Keratinocyte (primary cell): ENCODE measurements at regions not wholly inside any gene's neighbourhood (a gene's known extent, or its start where the extent isn't known, plus 50 kb on each side); places are given as distances from the start of the nearest gene placed in this dataset.

Experiments used
- DNase-seq: peaks from one replicate; pipeline ENCODE4 v3.0.0-alpha.2; 2011; ENCODE audit warnings: low read depth, missing footprints, low spot score
- FAIRE-seq: peaks from 2 replicates; lab custom pipeline; 2011; peaks lifted over from hg19 to GRCh38; lab: Jason Lieb, UNC
- H2AFZ ChIP-seq: 2 replicates; pipeline ENCODE4 v1.6.0; 2012; ENCODE audit warnings: low read length, control low read depth, inconsistent platforms; ENCODE audit not compliant: control insufficient read depth
- H3K27ac ChIP-seq: 2 replicates; pipeline ENCODE4 v1.5.1; 2011; ENCODE audit warnings: low read length; ENCODE audit not compliant: control insufficient read depth, insufficient read depth
- H3K27me3 ChIP-seq: 3 replicates; pipeline ENCODE4 v1.6.0; 2011; ENCODE audit warnings: low read length; ENCODE audit not compliant: control insufficient read depth, insufficient read depth; ENCODE audit errors: extremely low read depth
- H3K36me3 ChIP-seq, 2 experiments: 2 replicates in 1 of 2; 3 replicates in 1 of 2; pipeline ENCODE4 v1.5.1; 2011; ENCODE audit warnings: low read length in 2 of 2, mild to moderate bottlenecking in 1 of 2; ENCODE audit not compliant: control insufficient read depth in 2 of 2, insufficient read depth in 2 of 2; ENCODE audit errors: extremely low read depth in 1 of 2
- H3K4me1 ChIP-seq: 3 replicates; pipeline ENCODE4 v1.5.1; 2011; ENCODE audit warnings: low read length; ENCODE audit not compliant: control insufficient read depth, insufficient read depth; ENCODE audit errors: extremely low read depth
- H3K4me2 ChIP-seq: 3 replicates; pipeline ENCODE4 v1.6.0; 2011; ENCODE audit warnings: low read depth, low read length; ENCODE audit not compliant: control insufficient read depth, insufficient read depth; ENCODE audit errors: extremely low read depth
- H3K4me3 ChIP-seq, 3 experiments: fragments of 200-600 bp in 1 of 3; sonication (generic) in 1 of 3; 2 replicates in 2 of 3; 3 replicates in 1 of 3; pipeline ENCODE4 v1.5.1; 2011 to 2016; ENCODE audit warnings: low read length in 3 of 3, mild to moderate bottlenecking in 3 of 3, control low read depth in 2 of 3, inconsistent platforms in 1 of 3, low read depth in 1 of 3, mixed read lengths in 1 of 3, mixed run types in 1 of 3, moderate library complexity in 1 of 3; ENCODE audit not compliant: control insufficient read depth in 2 of 3, insufficient read depth in 2 of 3; ENCODE audit errors: extremely low read depth in 1 of 3
- H3K79me2 ChIP-seq: 2 replicates; pipeline ENCODE4 v1.6.0; 2012; ENCODE audit warnings: low read length; ENCODE audit not compliant: control insufficient read depth, insufficient read depth
- H3K9ac ChIP-seq: 3 replicates; pipeline ENCODE4 v1.6.0; 2011; ENCODE audit warnings: low read length; ENCODE audit not compliant: control insufficient read depth, insufficient read depth; ENCODE audit errors: extremely low read depth
- H3K9me1 ChIP-seq: 3 replicates; pipeline ENCODE4 v1.6.0; 2011; ENCODE audit warnings: low read length; ENCODE audit not compliant: control insufficient read depth, insufficient read depth; ENCODE audit errors: extremely low read depth
- H3K9me3 ChIP-seq: 2 replicates; pipeline ENCODE4 v1.5.1; 2012; ENCODE audit warnings: low read depth, low read length; ENCODE audit not compliant: control insufficient read depth
- H4K20me1 ChIP-seq: 3 replicates; pipeline ENCODE4 v1.6.0; 2011; ENCODE audit warnings: low read length; ENCODE audit not compliant: control insufficient read depth, insufficient read depth; ENCODE audit errors: extremely low read depth
- EZH2 ChIP-seq: IDR thresholded peaks from one replicate; pipeline ENCODE4 v1.6.1; 2012; ENCODE audit warnings: inconsistent platforms, mild to moderate bottlenecking, low read length, moderate library complexity
- dilution Hi-C: fragments of 300-500 bp; cut with MboI; formaldehyde crosslinking; loops from one replicate; pipeline ENCODE4 v1.7.0; 2020; ENCODE audit warnings: low sequenced_read_pairs; ENCODE audit not compliant: extremely low pct_ligation_motif_present
- TF ChIP-seq, protein P1 (sequence below), 3 experiments: IDR thresholded peaks in 1 of 3; conservative IDR thresholded peaks in 1 of 3; optimal IDR thresholded peaks in 1 of 3; 2 replicates in 2 of 3; 3 replicates in 1 of 3; pipeline versions ENCODE3 to v1.5.1; 2011; ENCODE audit warnings: low read length in 3 of 3, mild to moderate bottlenecking in 3 of 3, moderate library complexity in 2 of 3, control low read depth in 1 of 3, inconsistent platforms in 1 of 3; ENCODE audit not compliant: insufficient read depth in 2 of 3; ENCODE audit errors: extremely low read depth in 1 of 3

DNA sequence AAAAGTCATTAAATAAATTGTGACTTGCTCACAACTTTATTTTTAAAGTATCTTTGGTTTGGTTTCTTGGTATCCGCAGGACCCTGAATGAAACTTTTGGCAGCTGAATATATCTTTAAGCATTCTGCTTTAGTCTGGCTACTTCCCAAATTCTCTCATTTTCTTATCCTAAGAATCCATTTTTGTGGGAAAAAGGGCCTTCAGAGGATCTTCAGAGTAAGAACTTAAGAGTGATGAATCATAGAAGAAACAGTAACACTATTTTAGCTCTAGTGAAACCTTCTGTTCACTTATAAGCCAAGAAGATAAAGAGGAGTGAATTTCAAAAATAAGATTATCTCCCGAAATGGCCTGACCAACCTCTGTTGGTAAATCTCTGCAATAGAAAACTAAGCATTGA is 540.6 kb upstream of the MAGEB18 start:
- H2AFZ ChIP-seq: no peak overlapping the region

DNA sequence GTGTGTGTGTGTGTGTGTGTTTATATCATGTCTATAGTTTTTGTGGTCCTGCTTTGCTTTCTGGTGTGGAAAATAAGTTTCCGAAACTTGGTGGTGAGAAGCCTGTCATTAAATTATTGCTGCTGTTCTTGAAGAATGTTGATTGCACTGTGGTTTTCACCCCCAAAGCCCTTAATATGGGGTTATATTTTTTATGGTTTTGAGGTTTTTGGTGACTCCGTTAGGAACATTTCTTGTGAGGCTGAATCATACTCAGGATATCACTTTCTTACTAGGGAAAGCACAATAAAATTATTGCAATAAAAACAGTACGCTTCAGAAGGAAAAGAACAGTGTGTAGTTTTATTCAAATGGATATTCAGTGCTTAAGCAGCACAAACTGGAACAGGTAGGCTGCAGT is 539.1 kb upstream of the MAGEB18 start:
- H3K36me3 ChIP-seq: no peaks in the 10 kb centered on the region
- no peak for TF ChIP-seq EZH2
- TF ChIP-seq, protein P1, sequence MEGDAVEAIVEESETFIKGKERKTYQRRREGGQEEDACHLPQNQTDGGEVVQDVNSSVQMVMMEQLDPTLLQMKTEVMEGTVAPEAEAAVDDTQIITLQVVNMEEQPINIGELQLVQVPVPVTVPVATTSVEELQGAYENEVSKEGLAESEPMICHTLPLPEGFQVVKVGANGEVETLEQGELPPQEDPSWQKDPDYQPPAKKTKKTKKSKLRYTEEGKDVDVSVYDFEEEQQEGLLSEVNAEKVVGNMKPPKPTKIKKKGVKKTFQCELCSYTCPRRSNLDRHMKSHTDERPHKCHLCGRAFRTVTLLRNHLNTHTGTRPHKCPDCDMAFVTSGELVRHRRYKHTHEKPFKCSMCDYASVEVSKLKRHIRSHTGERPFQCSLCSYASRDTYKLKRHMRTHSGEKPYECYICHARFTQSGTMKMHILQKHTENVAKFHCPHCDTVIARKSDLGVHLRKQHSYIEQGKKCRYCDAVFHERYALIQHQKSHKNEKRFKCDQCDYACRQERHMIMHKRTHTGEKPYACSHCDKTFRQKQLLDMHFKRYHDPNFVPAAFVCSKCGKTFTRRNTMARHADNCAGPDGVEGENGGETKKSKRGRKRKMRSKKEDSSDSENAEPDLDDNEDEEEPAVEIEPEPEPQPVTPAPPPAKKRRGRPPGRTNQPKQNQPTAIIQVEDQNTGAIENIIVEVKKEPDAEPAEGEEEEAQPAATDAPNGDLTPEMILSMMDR (optimal IDR thresholded peaks at IDR 0.05 in 1 of 3, IDR thresholded peaks at IDR 0.05 in 1 of 3, conservative IDR thresholded peaks at IDR 0.05 in 1 of 3; ENCODE audit: extremely low read depth in 1 of 3, insufficient read depth in 2 of 3, low read length in 3 of 3): no peak
- FAIRE-seq: no peak

More for the DNA sequence above, 540.6 kb upstream of the MAGEB18 start:
- DNase-seq (no peak), FAIRE-seq (no peak)
- H3K4me3 ChIP-seq: no peak overlapping the region
- H3K27ac ChIP-seq: no peak overlapping the region
- no peaks in the 10 kb centered on the region for H3K79me2 ChIP-seq
- dilution Hi-C loops: no loop called here
- no peaks in the 10 kb centered on the region for H3K9me1 ChIP-seq
- TF ChIP-seq EZH2: no peak
- TF ChIP-seq, protein P1 (optimal IDR thresholded peaks at IDR 0.05 in 1 of 3, IDR thresholded peaks at IDR 0.05 in 1 of 3, conservative IDR thresholded peaks at IDR 0.05 in 1 of 3; ENCODE audit: extremely low read depth in 1 of 3, insufficient read depth in 2 of 3, low read length in 3 of 3): no peak
- no peaks in the 10 kb centered on the region for H3K9me3 ChIP-seq
- no peak overlapping the region for H3K9ac ChIP-seq
- H4K20me1 ChIP-seq: no peaks in the 10 kb centered on the region
- H3K4me1 ChIP-seq: no peaks in the 10 kb centered on the region
- no peak overlapping the region for H3K4me2 ChIP-seq
- H3K36me3 ChIP-seq: no peaks in the 10 kb centered on the region
- H3K27me3 ChIP-seq: no peaks in the 10 kb centered on the region

More for the DNA sequence above, 539.1 kb upstream of the MAGEB18 start:
- H3K4me2 ChIP-seq: no peak overlapping the region
- no peak overlapping the region for H3K27ac ChIP-seq
- H3K27me3 ChIP-seq: no peaks in the 10 kb centered on the region
- no peak overlapping the region for H3K9ac ChIP-seq
- H3K4me3 ChIP-seq: no peak overlapping the region
- no peaks in the 10 kb centered on the region for H3K4me1 ChIP-seq
- dilution Hi-C loops: no loop called here
- H2AFZ ChIP-seq: no peak overlapping the region
- no peaks in the 10 kb centered on the region for H3K9me1 ChIP-seq
- no peaks in the 10 kb centered on the region for H3K9me3 ChIP-seq
- no peaks in the 10 kb centered on the region for H4K20me1 ChIP-seq
- H3K79me2 ChIP-seq: no peaks in the 10 kb centered on the region
- DNase-seq: no peak
